Calu3 (cell line): ENCODE measurements at regions not wholly inside any gene's neighbourhood (a gene's known extent, or its start where the extent isn't known, plus 50 kb on each side); places are given as distances from the start of the nearest gene placed in this dataset.
A peak's percentile ranks its signal among the peaks of the same experiment; 100 is the strongest.

Experiments used
- BruUV-seq: library from RNA; stranded (reverse); fragments of 400-500 nt; replicated peaks from 2 replicates; lab custom pipeline; 2021; lab: Mats Ljungman, UMichigan
- CTCF ChIA-PET: fragments of 300-600 bp; sonication (Branson Sonifier 250); formaldehyde crosslinking; loops from one replicate; lab custom pipeline; 2022; ENCODE audit warnings: antibody characterized with exemption; lab: Charles Lee
- DNase-seq: peaks from one replicate; pipeline ENCODE4 v3.0.0; 2022
- H3K27ac Mint-ChIP-seq: one replicate; pipeline ENCODE4 v1.8.0; 2022; ENCODE audit warnings: mixed read lengths; ENCODE audit not compliant: unreplicated experiment
- H3K27me3 Mint-ChIP-seq: one replicate; pipeline ENCODE4 v1.8.0; 2022; ENCODE audit warnings: mixed read lengths; ENCODE audit not compliant: unreplicated experiment
- H3K36me3 Mint-ChIP-seq: one replicate; pipeline ENCODE4 v1.8.0; 2022; ENCODE audit warnings: mild to moderate bottlenecking, moderate library complexity, mixed read lengths; ENCODE audit not compliant: insufficient read depth, unreplicated experiment
- H3K4me1 Mint-ChIP-seq: one replicate; pipeline ENCODE4 v1.8.0; 2022; ENCODE audit warnings: mild to moderate bottlenecking, low read depth, mixed read lengths; ENCODE audit not compliant: unreplicated experiment
- H3K4me3 Mint-ChIP-seq: one replicate; pipeline ENCODE4 v1.8.0; 2022; ENCODE audit warnings: mild to moderate bottlenecking, low read depth, moderate library complexity, mixed read lengths; ENCODE audit not compliant: unreplicated experiment
- H3K9me3 Mint-ChIP-seq: one replicate; pipeline ENCODE4 v1.8.0; 2022; ENCODE audit warnings: low read depth, mixed read lengths; ENCODE audit not compliant: unreplicated experiment
- CTCF ChIP-seq: fragments of 200-600 bp; IDR thresholded peaks from one replicate; pipeline ENCODE4 v1.8.0; 2022; ENCODE audit warnings: antibody characterized with exemption; ENCODE audit not compliant: unreplicated experiment
- intact Hi-C: fragments of 100-400 bp; cut with micrococcal nuclease; formaldehyde crosslinking; loops from one replicate; pipeline ENCODE4 v1.10.0; 2022; ENCODE audit not compliant: unreplicated experiment

GRCh38 chr7:18189500-18190126, 162.0 kb upstream of the PRPS1L1 start:
- no peak for TF ChIP-seq CTCF
- H3K9me3 Mint-ChIP-seq: peaks cover 5% of the 10 kb centered on the region
- CTCF ChIA-PET: no interaction called here
- H3K27ac Mint-ChIP-seq: no peak overlapping the region
- H3K4me3 Mint-ChIP-seq: no peak overlapping the region
- no peak for DNase-seq
- intact Hi-C loops: no loop called here
- BruUV-seq: no TSS peak
- H3K4me1 Mint-ChIP-seq: peaks cover 21% of the 10 kb centered on the region
- H3K36me3 Mint-ChIP-seq: peaks cover 6% of the 10 kb centered on the region
- H3K27me3 Mint-ChIP-seq: no peaks in the 10 kb centered on the region

DNA sequence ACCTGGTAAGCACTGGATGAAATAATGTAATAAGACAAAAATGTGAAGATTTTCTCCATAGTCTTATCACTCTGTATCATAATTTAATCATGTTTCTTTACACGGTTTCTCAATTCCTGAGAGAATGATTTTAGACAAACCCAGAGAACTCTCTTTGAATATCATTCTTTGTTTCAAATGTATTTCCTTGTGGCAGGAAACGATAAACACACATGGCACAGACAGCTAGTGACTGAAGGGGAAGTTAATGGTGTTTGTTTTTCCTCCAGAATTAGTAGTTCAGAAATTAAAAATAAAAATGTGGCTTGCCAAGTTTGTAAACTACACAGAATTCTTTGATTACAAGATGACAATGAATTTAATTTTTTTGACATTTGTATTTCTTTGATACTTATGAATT, 163.7 kb upstream of the PRPS1L1 start:
- CTCF ChIA-PET: interaction anchor here (0.6 to 1.5 kb wide), 6 partner anchors 10 to 421 kb away, joined by 3 to 5 read pairs (median 4); no protein-coding TSS in a partner anchor
- H3K27ac Mint-ChIP-seq: peak overlapping the region; percentile 64
- BruUV-seq: no TSS peak
- peaks cover 9% of the 10 kb centered on the region for H3K9me3 Mint-ChIP-seq
- H3K36me3 Mint-ChIP-seq: peaks cover 6% of the 10 kb centered on the region
- DNase-seq: no peak
- H3K4me3 Mint-ChIP-seq: no peak overlapping the region
- no peaks in the 10 kb centered on the region for H3K27me3 Mint-ChIP-seq
- intact Hi-C loops: no loop called here
- no peak for TF ChIP-seq CTCF
- peaks cover 25% of the 10 kb centered on the region for H3K4me1 Mint-ChIP-seq

DNA sequence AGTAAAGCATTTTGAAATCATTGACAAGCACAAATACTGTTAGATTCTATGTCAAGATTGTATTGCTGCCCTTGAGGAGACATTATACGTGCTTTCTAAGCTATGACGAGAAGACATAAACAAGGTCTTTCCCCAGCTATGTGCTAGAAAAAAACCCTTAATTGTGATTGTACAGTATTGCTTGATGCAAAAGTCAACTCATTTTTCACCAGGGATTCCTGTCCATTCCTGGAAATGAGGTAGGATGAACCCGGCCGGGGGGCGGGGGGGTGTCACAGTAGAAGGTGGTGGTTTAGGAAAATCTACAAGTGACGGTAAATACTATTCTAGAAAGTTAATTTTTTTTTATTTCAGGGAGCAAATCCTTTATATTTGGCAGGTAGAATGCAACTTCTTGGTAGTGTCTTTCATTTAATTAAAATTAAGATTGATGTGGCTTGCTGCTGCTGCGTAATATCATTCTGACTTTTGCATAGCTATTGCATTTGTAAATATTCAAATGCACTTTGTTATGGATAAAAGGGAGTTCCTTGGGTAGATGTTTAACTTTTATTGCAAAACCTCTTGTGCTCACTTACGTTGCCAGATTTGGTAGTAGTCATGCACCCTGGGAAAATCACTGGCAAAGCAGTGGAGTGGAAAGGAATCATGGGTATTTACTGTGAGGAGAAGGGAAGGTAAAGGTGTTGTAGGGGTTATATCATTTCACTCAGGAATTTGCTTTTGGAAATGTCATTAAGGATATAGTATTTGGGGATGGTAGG, 164.4 kb upstream of the PRPS1L1 start:
- H3K27me3 Mint-ChIP-seq: no peaks in the 10 kb centered on the region
- intact Hi-C loops: no loop called here
- H3K9me3 Mint-ChIP-seq: peaks cover 9% of the 10 kb centered on the region
- BruUV-seq: no TSS peak
- TF ChIP-seq CTCF: no peak
- peaks cover 25% of the 10 kb centered on the region for H3K4me1 Mint-ChIP-seq
- peak; percentile 38 for DNase-seq
- H3K36me3 Mint-ChIP-seq: peaks cover 6% of the 10 kb centered on the region
- H3K4me3 Mint-ChIP-seq: peak overlapping the region; percentile 38
- H3K27ac Mint-ChIP-seq: peak overlapping the region; percentile 64
- CTCF ChIA-PET: interaction anchor here (0.6 to 1.5 kb wide), 5 partner anchors 9 to 422 kb away, joined by 3 to 5 read pairs (median 4); no protein-coding TSS in a partner anchor

- Mint-ChIP-seq H3K4me1 (peaks cover 25% of the 10 kb centered on the region), H3K36me3 (peaks cover 6% of the 10 kb centered on the region), H3K9me3 (peaks cover 6% of the 10 kb centered on the region), H3K4me3 (no peak overlapping the region), H3K27ac (no peak overlapping the region), H3K27me3 (no peaks in the 10 kb centered on the region)
- no peak for DNase-seq
- BruUV-seq: no TSS peak
- intact Hi-C loops: no loop called here
- no peak for TF ChIP-seq CTCF
- CTCF ChIA-PET: interaction anchor here (1.2 kb wide), 1 partner anchor 19 kb away, joined by 3 read pairs; no protein-coding TSS in a partner anchor
Observed at GRCh38 chr7:18194616-18195015, 167.0 kb upstream of the PRPS1L1 start.
